ENCODE measurements at regions not wholly inside any gene's neighbourhood (a gene's known extent, or its start where the extent isn't known, plus 50 kb on each side); places are given as distances from the start of the nearest gene placed in this dataset.

GRCh38 chr2:18123211-18123570, 244.7 kb downstream of the KCNS3 start:
- no peak for DNase-seq

DNA sequence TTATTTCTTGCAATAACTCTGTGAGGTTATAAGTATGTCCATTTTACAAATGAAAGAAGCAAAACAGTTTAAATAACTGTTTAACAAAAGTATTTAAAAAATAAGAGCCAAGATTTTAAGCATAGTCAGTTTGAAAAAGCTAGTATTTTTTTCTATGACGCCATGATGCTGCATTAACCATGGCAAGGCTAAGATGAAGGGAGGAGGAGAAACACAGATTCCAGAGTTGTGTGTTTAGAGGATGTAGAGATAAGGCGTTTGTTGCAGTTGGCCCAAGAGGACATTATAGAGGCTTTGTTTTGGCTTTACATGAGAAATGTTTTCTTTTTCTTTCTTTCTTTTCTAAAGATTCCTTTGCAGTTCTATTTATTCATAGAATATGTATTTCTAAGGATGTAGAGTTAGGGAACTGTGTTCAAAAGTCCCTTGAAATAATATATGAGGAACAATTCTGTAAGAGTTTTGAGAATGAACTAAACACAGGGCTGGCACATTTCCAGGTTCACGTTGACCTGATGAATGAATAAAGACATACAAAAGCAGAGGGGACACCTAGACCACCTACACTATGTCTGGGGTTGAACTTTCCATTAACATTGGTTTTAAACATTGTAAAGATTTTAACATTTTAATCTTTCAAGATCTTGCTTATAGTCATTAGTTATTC, 244.2 kb downstream of the KCNS3 start:
- DNase-seq = no peak

- no peak for DNase-seq
These were observed 241.4 kb downstream of the KCNS3 start for GRCh38 chr2:18119883-18120282.

- DNase-seq = no peak
These were observed 240.2 kb downstream of the KCNS3 start for GRCh38 chr2:18118703-18119102.

DNA sequence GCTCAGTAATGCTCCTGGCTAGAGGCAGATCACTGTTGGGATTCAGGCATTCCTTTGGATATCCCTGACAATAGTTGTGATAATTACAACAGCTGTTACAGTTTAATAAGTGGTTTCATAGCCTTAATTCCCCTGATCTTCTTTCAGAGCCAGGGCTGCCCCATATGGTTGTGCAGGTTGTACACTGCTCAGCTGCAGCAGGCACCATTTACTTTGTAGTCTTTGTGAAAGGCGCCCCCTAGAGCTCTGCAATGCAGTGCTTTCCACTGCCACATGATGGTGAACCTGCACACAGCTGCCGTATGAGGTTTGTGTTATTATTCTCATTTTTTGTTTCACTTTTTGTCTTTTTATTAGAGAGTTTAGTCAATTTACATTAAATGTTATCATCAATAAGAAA, 239.1 kb downstream of the KCNS3 start:
- DNase-seq = no peak

DNA sequence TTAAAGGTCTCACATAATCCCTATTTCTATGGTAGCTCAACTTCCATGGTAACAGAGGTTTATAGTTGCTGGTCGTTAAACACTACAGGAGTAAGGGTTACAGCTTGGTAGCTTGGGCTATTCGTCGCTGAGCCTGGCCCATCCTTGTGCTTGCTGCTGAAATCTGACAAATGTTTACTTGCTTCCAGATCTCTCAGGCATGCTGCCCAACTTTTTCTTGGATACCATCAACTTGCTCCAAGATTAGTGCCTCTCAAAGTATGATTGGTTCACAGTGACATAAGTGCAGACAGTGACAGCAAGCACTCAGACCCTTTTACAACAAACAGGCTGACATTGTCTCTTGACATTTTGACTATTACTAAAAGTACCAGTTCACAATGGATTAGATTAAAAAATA, 231.8 kb downstream of the KCNS3 start:
- no peak for DNase-seq

- DNase-seq = no peak
These were observed 228.4 kb downstream of the KCNS3 start for GRCh38 chr2:18106841-18107240.

- DNase-seq = no peak
These were observed 227.5 kb downstream of the KCNS3 start for GRCh38 chr2:18105929-18106328.

GRCh38 chr2:18104595-18105224, 226.2 kb downstream of the KCNS3 start:
- DNase-seq = no peak

GRCh38 chr2:18096836-18097405, 218.5 kb downstream of the KCNS3 start:
- DNase-seq = no peak

GRCh38 chr2:18094277-18094676, 215.8 kb downstream of the KCNS3 start:
- no peak for DNase-seq

DNA sequence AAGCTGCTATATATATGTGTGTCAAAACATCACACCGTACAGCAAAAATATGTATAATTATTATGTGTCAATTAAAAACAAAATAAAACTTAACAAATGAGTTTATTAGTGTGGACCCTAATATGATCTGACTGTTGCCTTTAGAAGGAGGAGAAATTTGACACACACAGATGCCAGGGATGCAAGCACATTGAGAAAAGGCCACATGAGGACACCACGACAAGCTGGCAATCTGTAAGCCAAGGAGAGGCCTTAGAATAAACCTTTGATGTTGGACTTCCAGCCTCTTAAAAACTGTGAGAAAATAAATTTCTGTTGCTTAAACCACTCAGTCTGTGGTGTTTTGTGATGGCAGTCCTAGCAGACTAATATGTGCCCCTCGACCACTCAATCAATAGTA, 214.7 kb downstream of the KCNS3 start:
- DNase-seq = no peak

DNA sequence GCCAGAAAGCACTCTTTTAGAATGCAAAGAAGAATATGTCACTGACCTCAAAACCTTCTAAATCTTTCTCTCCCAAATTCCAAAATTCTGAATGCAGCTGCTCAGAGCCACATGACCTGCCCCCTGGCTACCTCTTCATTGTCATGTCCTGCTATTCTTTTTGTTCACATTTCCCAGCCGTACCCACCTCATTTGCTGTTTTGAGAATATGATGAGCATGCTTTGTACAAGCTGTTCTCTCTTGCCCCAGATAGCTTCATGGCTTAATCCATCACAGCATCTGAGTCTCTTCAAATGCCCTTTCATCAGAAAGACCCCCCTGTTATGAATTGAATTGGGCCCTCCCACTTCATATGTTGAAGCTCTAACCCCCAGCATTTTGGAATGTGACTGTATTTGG, 214.3 kb downstream of the KCNS3 start:
- DNase-seq = no peak

GRCh38 chr2:18085593-18085992, 207.1 kb downstream of the KCNS3 start:
- DNase-seq = no peak

DNA sequence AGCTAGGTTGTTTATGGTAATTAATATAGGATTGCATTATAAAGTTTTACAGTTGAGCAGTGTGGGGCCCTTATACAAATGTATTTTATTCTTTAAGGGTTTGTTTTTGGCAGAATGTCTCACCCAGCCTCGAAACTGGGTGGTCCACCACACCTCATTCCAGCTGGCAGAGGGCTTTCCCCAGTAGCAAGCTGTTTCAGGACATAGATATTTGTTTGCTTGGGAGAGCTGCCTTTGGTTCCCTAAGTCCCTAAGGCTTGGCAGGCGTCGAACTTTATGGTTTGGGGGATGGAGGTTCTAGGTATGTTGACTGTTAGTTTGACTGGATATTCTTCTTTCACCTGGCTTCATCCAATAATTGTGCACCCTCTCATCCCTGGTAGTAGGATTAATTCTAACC, 205.9 kb downstream of the KCNS3 start:
- no peak for DNase-seq

- DNase-seq = no peak
These were observed 205.3 kb downstream of the KCNS3 start for GRCh38 chr2:18083806-18084205.

DNA sequence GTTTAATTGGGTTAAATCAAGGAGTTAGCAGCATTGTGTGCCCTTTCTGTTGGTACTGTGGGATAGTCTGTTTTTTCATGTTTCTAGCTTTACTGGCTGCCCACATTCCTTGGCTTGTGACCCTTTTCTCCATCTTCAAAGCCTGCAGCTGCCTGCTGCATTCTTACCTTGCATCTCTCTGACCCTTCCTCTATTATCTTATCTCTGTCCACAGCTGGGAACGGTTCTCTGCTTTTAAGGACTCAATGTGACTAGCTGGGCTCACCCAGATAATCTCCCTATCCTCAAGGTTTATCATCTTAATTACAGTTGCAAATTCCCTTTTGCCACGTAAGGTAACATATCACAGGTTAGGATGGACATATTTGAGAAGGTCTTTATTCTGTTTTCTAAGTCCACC, 199.7 kb downstream of the KCNS3 start:
- no peak for DNase-seq

GRCh38 chr2:18077704-18078103, 199.2 kb downstream of the KCNS3 start:
- no peak for DNase-seq

DNA sequence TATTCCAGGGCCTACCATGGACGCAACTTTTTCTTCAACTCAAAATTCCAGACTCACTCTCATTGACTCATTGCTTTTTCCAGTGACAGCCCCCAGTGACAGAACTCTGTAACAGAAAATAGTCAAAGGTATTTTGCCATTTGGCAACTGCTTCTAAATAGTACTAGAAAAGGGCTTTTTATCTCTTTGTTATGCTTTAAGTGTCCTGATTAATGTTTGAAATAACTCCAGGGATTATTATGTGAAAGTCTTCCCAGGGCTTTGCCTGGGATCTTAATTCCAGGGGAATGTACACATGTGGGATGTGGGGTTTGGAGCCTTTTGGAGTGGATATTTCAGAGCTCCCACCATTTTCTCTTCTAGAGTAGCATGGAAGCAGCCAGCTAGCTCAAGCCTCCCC, 198.8 kb downstream of the KCNS3 start:
- no peak for DNase-seq

- DNase-seq = no peak
These were observed 196.0 kb downstream of the KCNS3 start for GRCh38 chr2:18074476-18074875.

GRCh38 chr2:18073601-18074000, 195.1 kb downstream of the KCNS3 start:
- DNase-seq = no peak

GRCh38 chr2:18067588-18068384, 189.3 kb downstream of the KCNS3 start:
- no peak for DNase-seq

DNA sequence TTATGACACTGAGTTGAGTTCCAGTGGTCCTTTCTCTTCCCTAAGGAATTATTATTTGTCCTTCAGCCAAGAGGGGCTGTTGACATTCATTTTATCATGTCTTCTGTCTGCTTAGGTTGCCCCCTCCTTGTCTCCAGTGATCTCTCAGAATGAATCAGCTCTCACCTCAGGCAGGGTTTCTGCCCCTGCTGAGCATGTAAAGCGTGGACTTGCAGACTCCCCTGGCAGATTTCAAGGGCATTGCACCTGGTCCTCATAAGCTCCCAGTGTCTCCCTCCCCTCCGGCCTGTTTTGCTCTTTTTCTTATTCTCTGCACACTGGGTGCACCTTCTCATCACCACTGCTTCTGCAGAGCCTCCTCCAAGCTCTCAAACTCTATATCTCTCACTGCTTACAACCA, 188.4 kb downstream of the KCNS3 start:
- DNase-seq = no peak

GRCh38 chr2:18066066-18066465, 187.6 kb downstream of the KCNS3 start:
- DNase-seq = no peak

Data from activated CD4-positive, CD25-positive, alpha-beta regulatory T cell treated with anti-CD3 and anti-CD28 coated beads, Interleukin-2, amount 50 U/mL, for 72 hours (primary cell).